Testis (tissue), 2 donors: ENCODE measurements at regions not wholly inside any gene's neighbourhood (a gene's known extent, or its start where the extent isn't known, plus 50 kb on each side); places are given as distances from the start of the nearest gene placed in this dataset.

ENCODE experiments used
- CTCF ChIP-seq, 3 experiments: fragments of 450-650 bp in 2 of 3; fragments of 200-600 bp in 1 of 3; sonication (generic) in 1 of 3; IDR thresholded peaks; one replicate each; pipeline ENCODE4 v1.5.1; 2016 to 2019; ENCODE audit warnings: antibody characterized with exemption in 3 of 3, mild to moderate bottlenecking in 2 of 3, moderate library complexity in 1 of 3
- POLR2A ChIP-seq: fragments of 450-650 bp; IDR thresholded peaks from one replicate; pipeline ENCODE4 v1.6.1; 2017; ENCODE audit warnings: antibody characterized with exemption, mild to moderate bottlenecking, moderate library complexity

DNA sequence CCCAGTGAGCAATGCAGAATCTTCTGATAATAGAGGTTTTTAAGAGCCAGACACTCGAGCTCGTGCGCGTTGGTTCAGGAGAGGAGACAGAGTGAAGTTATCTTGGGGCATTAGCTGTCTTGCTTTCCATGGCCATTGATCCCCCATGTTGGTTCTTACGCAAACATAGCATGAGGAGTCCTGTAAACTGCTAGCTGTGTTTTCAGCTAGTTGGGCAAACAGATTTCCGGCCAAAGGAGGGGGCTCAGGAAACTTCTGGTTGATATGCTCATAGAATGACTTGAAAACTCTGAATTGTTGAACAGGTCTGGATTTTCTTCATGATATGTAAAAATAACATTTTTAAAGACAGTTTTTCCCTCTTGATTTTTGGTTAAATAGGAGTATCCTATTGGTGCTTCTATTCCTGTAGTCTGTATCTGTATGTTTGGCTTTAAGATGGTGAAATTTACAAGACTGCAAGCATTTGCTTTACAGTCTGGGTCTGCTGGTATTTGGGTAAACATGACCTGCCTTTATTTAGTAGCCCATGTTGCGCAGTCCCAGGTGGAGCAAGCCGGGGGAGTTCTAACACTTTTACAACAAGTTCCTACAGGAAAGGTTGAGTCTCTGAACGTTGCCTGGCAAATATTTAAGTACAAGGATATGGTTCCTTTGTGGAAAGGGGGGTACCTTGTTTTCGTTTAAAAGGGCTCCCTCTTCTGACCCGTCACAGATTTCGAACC lies 218.4 kb upstream of the KCND2 start:
- TF ChIP-seq POLR2A (no peak), CTCF (IDR thresholded peaks at IDR 0.05) (no peak)
